ENCODE measurements at regions not wholly inside any gene's neighbourhood (a gene's known extent, or its start where the extent isn't known, plus 50 kb on each side); places are given as distances from the start of the nearest gene placed in this dataset.
A peak's percentile ranks its signal among the peaks of the same experiment; 100 is the strongest.

DNA sequence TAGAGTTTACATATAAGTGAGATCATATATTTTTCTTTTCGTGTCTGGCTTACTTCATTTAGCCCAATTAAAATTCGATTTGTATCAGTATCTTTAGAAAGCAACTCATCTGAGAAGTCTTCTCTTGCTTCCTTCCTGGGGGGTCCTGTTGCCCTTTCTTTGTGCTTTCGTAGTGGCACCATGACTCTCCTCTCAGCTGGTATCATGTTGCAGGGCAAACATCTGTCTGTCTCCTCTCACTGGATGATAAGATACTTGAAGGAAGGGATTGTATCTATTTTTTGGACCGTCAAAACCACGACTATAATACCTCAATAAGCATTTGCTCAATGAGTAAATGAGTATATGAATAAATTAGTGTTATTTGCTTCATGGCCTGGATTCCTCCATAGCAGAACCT, 382.5 kb upstream of the SORCS1 start:
- Histone ChIP-seq H3K27me3 (ENCODE audit: control insufficient read depth in 1 of 2, insufficient read depth in 2 of 2, low read length in 1 of 2) (no peaks in the 10 kb centered on the region), H3K4me3 (ENCODE audit: low read length in 2 of 2) (no peak overlapping the region), H3K9me3 (ENCODE audit: control insufficient read depth, low read length) (peaks cover 1% of the 10 kb centered on the region), H3K36me3 (ENCODE audit: control insufficient read depth in 1 of 2, insufficient read depth in 2 of 2, low read length in 1 of 2) (no peaks in the 10 kb centered on the region), H3K27ac (ENCODE audit: low read depth in 1 of 2, low read length in 2 of 2) (no peak overlapping the region), H3K4me1 (ENCODE audit: control insufficient read depth in 1 of 2, insufficient read depth in 2 of 2, low read length in 2 of 2) (no peaks in the 10 kb centered on the region)
- DNase-seq (no peak), ATAC-seq (ENCODE audit: low FRiP score) (no peak)
- WGBS, 2 donors = 61 to 71% methylated on average over 5 of the region's 5 CpGs
- intact Hi-C loops (cut with DNase I) = no loop called here

DNA sequence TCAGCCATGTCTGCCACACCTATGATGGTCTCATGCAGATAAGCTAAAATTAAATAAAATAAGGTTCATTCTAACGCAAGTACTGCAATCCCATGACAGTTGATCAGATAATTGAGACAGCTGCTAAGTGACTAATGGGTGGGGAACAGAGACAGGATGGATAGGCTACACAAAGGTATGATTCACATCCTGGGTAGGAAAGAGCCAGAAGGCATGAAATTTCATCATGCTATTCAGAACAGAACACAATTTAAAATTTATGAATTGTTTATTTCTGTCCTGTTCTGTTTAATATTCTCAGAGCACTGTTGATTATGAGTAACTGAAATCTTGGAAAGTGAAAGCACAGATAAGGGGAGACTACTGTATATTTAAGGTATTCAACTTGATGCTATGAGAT, 381.8 kb upstream of the SORCS1 start:
- H3K9me3 ChIP-seq (ENCODE audit: control insufficient read depth, low read length) = peaks cover 1% of the 10 kb centered on the region
- DNase-seq = no peak
- no peak overlapping the region for H3K4me3 ChIP-seq (ENCODE audit: low read length in 2 of 2)
- no peaks in the 10 kb centered on the region for H3K4me1 ChIP-seq (ENCODE audit: control insufficient read depth in 1 of 2, insufficient read depth in 2 of 2, low read length in 2 of 2)
- H3K27me3 ChIP-seq (ENCODE audit: control insufficient read depth in 1 of 2, insufficient read depth in 2 of 2, low read length in 1 of 2) = no peaks in the 10 kb centered on the region
- intact Hi-C loops (cut with DNase I) = no loop called here
- ATAC-seq (ENCODE audit: low FRiP score) = no peak
- WGBS, 2 donors = 51 to 59% methylated on average over 1 of the region's 1 CpG
- no peaks in the 10 kb centered on the region for H3K36me3 ChIP-seq (ENCODE audit: control insufficient read depth in 1 of 2, insufficient read depth in 2 of 2, low read length in 1 of 2)
- no peak overlapping the region for H3K27ac ChIP-seq (ENCODE audit: low read depth in 1 of 2, low read length in 2 of 2)

DNA sequence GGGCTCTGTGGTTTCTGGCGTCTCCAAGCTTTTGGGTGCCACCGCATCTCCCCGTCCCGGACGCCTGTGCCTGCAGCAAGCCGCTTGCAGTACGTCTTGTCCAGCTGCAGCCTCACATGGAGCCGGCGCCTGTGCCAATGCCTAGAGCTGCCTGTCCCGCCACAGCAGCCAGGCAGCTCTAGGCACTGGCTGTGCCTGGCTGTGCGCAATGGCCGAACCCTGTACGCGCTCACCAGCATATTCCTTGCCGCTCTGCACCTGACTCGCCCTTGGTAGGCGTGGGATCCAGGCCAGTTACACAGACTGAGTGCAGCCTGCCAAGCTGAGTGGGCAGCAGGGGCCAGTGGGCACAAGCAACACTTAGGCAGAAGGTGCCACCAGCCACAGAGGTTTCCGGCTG, 381.2 kb upstream of the SORCS1 start:
- 95 to 96% methylated on average over 17 to 18 of the region's 18 CpGs for WGBS, 2 donors
- Histone ChIP-seq H3K4me1 (ENCODE audit: control insufficient read depth in 1 of 2, insufficient read depth in 2 of 2, low read length in 2 of 2) (no peaks in the 10 kb centered on the region), H3K36me3 (ENCODE audit: control insufficient read depth in 1 of 2, insufficient read depth in 2 of 2, low read length in 1 of 2) (no peaks in the 10 kb centered on the region), H3K4me3 (ENCODE audit: low read length in 2 of 2) (no peak overlapping the region), H3K9me3 (ENCODE audit: control insufficient read depth, low read length) (peaks cover 1% of the 10 kb centered on the region), H3K27me3 (ENCODE audit: control insufficient read depth in 1 of 2, insufficient read depth in 2 of 2, low read length in 1 of 2) (no peaks in the 10 kb centered on the region), H3K27ac (ENCODE audit: low read depth in 1 of 2, low read length in 2 of 2) (no peak overlapping the region)
- intact Hi-C loops (cut with DNase I) = no loop called here
- DNase-seq (no peak), ATAC-seq (ENCODE audit: low FRiP score) (peak; percentile 33)

DNA sequence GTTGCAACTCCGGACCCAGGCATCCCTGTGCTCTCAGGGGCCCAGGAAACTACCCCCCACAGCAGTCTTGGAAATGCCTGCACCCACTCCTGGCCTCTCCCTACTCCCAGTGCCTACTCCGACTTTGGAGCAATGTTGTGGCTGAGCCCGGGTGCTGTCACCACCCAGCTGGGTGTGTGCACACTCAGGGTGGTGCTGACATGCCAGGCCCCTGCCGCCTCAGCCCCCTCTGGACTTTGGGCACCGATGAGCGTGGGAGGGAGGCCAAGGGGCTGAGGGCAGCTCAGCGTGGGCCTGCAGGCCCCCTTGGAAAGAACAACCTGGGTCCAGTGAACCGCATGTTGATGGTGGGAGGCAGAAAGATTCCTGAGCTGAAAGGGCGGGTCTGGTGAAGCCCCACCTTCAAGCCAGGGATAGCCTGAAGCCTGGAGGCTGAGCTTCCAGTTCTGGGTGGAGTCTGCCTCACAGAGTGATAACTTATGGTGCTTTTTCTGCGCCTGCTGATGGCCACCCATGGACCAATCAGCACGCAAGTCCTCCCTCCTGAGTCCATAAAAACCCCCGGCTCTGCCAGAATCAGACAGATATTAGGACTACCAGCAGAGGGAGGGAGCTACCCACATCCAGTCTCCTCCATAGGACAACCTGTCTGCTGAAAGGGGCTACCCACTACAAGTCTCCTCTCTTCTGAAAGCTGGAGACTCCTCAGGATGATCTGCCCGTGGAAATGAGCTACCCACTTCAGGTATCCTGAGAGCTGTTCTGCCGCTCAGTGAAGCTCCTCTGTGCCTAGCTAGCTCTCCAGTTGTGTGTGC, 380.4 kb upstream of the SORCS1 start:
- Histone ChIP-seq H3K27ac (ENCODE audit: low read depth in 1 of 2, low read length in 2 of 2) (no peak overlapping the region), H3K27me3 (ENCODE audit: control insufficient read depth in 1 of 2, insufficient read depth in 2 of 2, low read length in 1 of 2) (no peaks in the 10 kb centered on the region), H3K4me3 (ENCODE audit: low read length in 2 of 2) (no peak overlapping the region), H3K36me3 (ENCODE audit: control insufficient read depth in 1 of 2, insufficient read depth in 2 of 2, low read length in 1 of 2) (no peaks in the 10 kb centered on the region), H3K9me3 (ENCODE audit: control insufficient read depth, low read length) (peaks cover 1% of the 10 kb centered on the region), H3K4me1 (ENCODE audit: control insufficient read depth in 1 of 2, insufficient read depth in 2 of 2, low read length in 2 of 2) (no peaks in the 10 kb centered on the region)
- ATAC-seq (ENCODE audit: low FRiP score) = no peak
- WGBS, 2 donors = 86 to 87% methylated on average over 14 of the region's 14 CpGs
- DNase-seq = no peak
- intact Hi-C loops (cut with DNase I) = no loop called here

DNA sequence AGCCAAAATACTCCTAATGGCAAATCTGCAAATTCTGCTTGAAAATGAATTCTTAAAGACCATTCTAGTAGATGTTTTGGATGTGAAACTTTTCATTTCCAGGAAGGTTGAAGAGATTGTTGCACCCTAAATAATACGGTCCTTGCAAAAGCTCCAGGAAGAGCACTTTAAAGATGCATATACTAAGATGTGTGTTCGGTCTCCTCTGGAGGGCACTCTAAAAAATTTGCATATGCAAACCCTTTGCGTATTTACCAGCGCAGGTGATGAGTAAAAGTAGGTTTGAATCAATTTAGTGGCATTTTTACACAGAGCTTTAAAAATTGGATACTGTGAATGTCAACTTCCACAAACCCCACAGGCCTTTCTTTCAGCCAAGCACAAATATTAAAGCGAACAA, 378.1 kb upstream of the SORCS1 start:
- Histone ChIP-seq H3K27ac (ENCODE audit: low read depth in 1 of 2, low read length in 2 of 2) (no peak overlapping the region), H3K36me3 (ENCODE audit: control insufficient read depth in 1 of 2, insufficient read depth in 2 of 2, low read length in 1 of 2) (no peaks in the 10 kb centered on the region), H3K9me3 (ENCODE audit: control insufficient read depth, low read length) (no peaks in the 10 kb centered on the region), H3K27me3 (ENCODE audit: control insufficient read depth in 1 of 2, insufficient read depth in 2 of 2, low read length in 1 of 2) (no peaks in the 10 kb centered on the region), H3K4me1 (ENCODE audit: control insufficient read depth in 1 of 2, insufficient read depth in 2 of 2, low read length in 2 of 2) (no peaks in the 10 kb centered on the region), H3K4me3 (ENCODE audit: low read length in 2 of 2) (no peak overlapping the region)
- intact Hi-C loops (cut with DNase I) = no loop called here
- DNase-seq (no peak), ATAC-seq (ENCODE audit: low FRiP score) (no peak)
- WGBS, 2 donors = 63 to 65% methylated on average over 5 of the region's 5 CpGs

DNA sequence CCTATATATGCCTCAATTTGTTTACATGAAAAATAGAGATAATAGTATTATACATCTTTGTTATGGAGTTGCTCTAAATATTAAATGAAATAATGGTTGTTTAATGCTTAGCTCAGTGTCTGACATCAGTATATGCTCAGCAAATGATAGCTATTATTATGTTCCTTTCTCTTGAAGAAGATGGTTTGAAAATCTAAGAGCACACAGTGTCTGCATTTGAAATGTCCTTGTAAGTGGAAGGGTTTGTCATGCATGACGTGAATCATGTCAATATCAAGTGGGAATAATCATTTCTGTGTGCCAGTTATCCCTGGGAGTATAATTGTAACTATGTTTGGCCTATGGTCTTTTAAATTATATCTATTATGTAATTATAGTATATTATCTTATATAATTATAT, 377.5 kb upstream of the SORCS1 start:
- intact Hi-C loops (cut with DNase I) = no loop called here
- H3K27ac ChIP-seq (ENCODE audit: low read depth in 1 of 2, low read length in 2 of 2) = no peak overlapping the region
- no peaks in the 10 kb centered on the region for H3K27me3 ChIP-seq (ENCODE audit: control insufficient read depth in 1 of 2, insufficient read depth in 2 of 2, low read length in 1 of 2)
- peaks cover 1% of the 10 kb centered on the region for H3K9me3 ChIP-seq (ENCODE audit: control insufficient read depth, low read length)
- ATAC-seq (ENCODE audit: low FRiP score) (no peak), DNase-seq (no peak)
- no peaks in the 10 kb centered on the region for H3K4me1 ChIP-seq (ENCODE audit: control insufficient read depth in 1 of 2, insufficient read depth in 2 of 2, low read length in 2 of 2)
- 75 to 76% methylated on average over 1 of the region's 1 CpG for WGBS, 2 donors
- H3K36me3 ChIP-seq (ENCODE audit: control insufficient read depth in 1 of 2, insufficient read depth in 2 of 2, low read length in 1 of 2) = no peaks in the 10 kb centered on the region
- no peak overlapping the region for H3K4me3 ChIP-seq (ENCODE audit: low read length in 2 of 2)

DNA sequence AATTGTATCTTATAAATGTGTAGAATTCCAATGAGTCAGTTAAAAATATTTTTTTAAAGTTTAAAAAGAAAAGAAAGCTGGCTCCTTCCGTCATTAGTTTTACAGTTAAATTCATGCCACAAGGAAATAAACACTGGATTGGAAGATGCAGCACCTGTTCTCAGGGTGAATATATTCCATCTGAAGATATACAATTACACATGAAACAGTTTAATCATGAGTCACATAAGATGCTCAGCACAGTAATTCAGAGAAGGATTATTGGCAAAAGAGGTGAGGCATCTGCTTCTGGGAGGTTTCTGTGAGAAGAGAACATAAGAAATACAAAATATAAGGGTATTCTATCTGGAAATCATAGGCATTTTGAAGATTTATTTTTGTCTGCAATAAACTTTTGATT, 376.5 kb upstream of the SORCS1 start:
- Histone ChIP-seq H3K4me3 (ENCODE audit: low read length in 2 of 2) (no peak overlapping the region), H3K4me1 (ENCODE audit: control insufficient read depth in 1 of 2, insufficient read depth in 2 of 2, low read length in 2 of 2) (no peaks in the 10 kb centered on the region), H3K36me3 (ENCODE audit: control insufficient read depth in 1 of 2, insufficient read depth in 2 of 2, low read length in 1 of 2) (no peaks in the 10 kb centered on the region), H3K27ac (ENCODE audit: low read depth in 1 of 2, low read length in 2 of 2) (no peak overlapping the region), H3K27me3 (ENCODE audit: control insufficient read depth in 1 of 2, insufficient read depth in 2 of 2, low read length in 1 of 2) (no peaks in the 10 kb centered on the region), H3K9me3 (ENCODE audit: control insufficient read depth, low read length) (peaks cover 1% of the 10 kb centered on the region)
- DNase-seq = no peak
- 58 to 75% methylated on average over 1 of the region's 1 CpG for WGBS, 2 donors
- no peak for ATAC-seq (ENCODE audit: low FRiP score)
- intact Hi-C loops (cut with DNase I) = no loop called here

DNA sequence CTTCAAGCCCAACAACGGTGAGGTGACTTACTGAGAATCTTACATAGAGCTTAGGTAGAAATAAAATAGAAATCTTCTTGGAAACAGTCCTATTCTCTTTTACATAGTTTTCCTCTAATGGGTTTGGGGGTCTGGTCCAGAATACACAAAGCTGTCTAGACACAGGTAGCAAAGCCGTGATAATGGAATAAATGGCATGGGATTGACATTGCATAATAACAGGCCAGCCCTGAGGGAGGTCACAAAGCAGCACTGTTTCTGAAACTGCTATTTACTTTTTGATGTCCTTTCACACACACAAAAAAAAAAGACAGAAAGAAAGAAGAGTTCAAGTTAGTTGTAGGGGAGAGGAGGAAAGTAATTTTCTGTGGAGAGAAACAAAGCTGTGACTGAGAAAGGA, 364.8 kb upstream of the SORCS1 start:
- no peak overlapping the region for H3K27ac ChIP-seq (ENCODE audit: low read depth in 1 of 2, low read length in 2 of 2)
- no peak overlapping the region for H3K4me3 ChIP-seq (ENCODE audit: low read length in 2 of 2)
- H3K4me1 ChIP-seq (ENCODE audit: control insufficient read depth in 1 of 2, insufficient read depth in 2 of 2, low read length in 2 of 2) = no peaks in the 10 kb centered on the region
- ATAC-seq (ENCODE audit: low FRiP score) (no peak), DNase-seq (no peak)
- intact Hi-C loops (cut with DNase I) = no loop called here
- no peaks in the 10 kb centered on the region for H3K27me3 ChIP-seq (ENCODE audit: control insufficient read depth in 1 of 2, insufficient read depth in 2 of 2, low read length in 1 of 2)
- 8 to 16% methylated on average over 2 of the region's 2 CpGs for WGBS, 2 donors
- no peaks in the 10 kb centered on the region for H3K36me3 ChIP-seq (ENCODE audit: control insufficient read depth in 1 of 2, insufficient read depth in 2 of 2, low read length in 1 of 2)
- H3K9me3 ChIP-seq (ENCODE audit: control insufficient read depth, low read length) = no peaks in the 10 kb centered on the region

DNA sequence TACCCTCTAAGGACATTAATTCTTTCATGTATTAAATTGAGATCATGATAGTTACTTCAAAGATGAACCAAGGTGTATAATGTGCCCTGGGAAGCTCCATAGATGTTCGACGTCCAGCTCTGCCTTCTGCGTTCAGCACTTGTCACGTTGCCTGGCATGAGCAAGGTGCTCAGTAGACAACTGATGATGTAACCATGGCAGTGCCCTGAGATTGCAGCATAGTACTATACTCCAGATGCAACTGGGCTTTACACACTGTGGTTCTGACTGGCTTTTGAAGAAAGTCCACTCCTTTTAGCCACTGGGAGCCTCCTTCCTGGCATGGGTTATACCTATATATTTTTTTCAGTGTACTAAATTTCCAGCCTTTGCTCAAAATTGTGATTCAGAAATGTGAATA, 355.8 kb upstream of the SORCS1 start:
- 90 to 93% methylated on average over 4 of the region's 4 CpGs for WGBS, 2 donors
- no peak for DNase-seq
- intact Hi-C loops (cut with DNase I) = no loop called here

More for the DNA sequence above, 355.8 kb upstream of the SORCS1 start:
- peaks cover 1% of the 10 kb centered on the region for H3K9me3 ChIP-seq (ENCODE audit: control insufficient read depth, low read length)
- H3K4me3 ChIP-seq (ENCODE audit: low read length in 2 of 2) = no peak overlapping the region
- no peak overlapping the region for H3K27ac ChIP-seq (ENCODE audit: low read depth in 1 of 2, low read length in 2 of 2)
- no peaks in the 10 kb centered on the region for H3K27me3 ChIP-seq (ENCODE audit: control insufficient read depth in 1 of 2, insufficient read depth in 2 of 2, low read length in 1 of 2)
- ATAC-seq (ENCODE audit: low FRiP score) = no peak
- no peaks in the 10 kb centered on the region for H3K36me3 ChIP-seq (ENCODE audit: control insufficient read depth in 1 of 2, insufficient read depth in 2 of 2, low read length in 1 of 2)
- no peaks in the 10 kb centered on the region for H3K4me1 ChIP-seq (ENCODE audit: control insufficient read depth in 1 of 2, insufficient read depth in 2 of 2, low read length in 2 of 2)
